T-cell (primary cell): ENCODE measurements at regions not wholly inside any gene's neighbourhood (a gene's known extent, or its start where the extent isn't known, plus 50 kb on each side); places are given as distances from the start of the nearest gene placed in this dataset.

Experiments
- ATAC-seq, 4 experiments: fragments of 200-7000 bp in 3 of 4; fragments of 150-1000 bp in 1 of 4; cut with Tn5 transposase; replicated peaks in 1 of 4; 1 replicate in 3 of 4; 2 replicates in 1 of 4; pipeline ENCODE4 v1.10.0; 2021; ENCODE audit warnings: moderate library complexity in 3 of 4, mild to moderate bottlenecking in 2 of 4, moderate number of reproducible peaks in 1 of 4
- CTCF ChIA-PET, 2 donors: fragments of 300-600 bp; sonication (Branson Sonifier 250); formaldehyde crosslinking; loops; one replicate each; lab custom pipeline; 2022; ENCODE audit warnings: antibody characterized with exemption in 2 of 2; lab: Charles Lee
- POLR2A ChIA-PET, 2 donors: fragments of 300-600 bp; sonication (Branson Sonifier 250); formaldehyde crosslinking; loops; one replicate each; lab custom pipeline; 2022; ENCODE audit warnings: antibody characterized with exemption in 2 of 2; lab: Charles Lee
- DNase-seq, 35 experiments: peaks; one replicate each; pipeline versions ENCODE4 v3.0.0 to v3.0.0-alpha.2; 2013 to 2023
- H3K27ac ChIP-seq: one replicate; pipeline ENCODE4 v1.5.1; 2013; ENCODE audit warnings: low read length
- H3K27me3 ChIP-seq, 2 experiments: replicated peaks in 1 of 2; 1 replicate in 1 of 2; 2 replicates in 1 of 2; pipeline versions ENCODE4 v1.6.1 to v1.7.0; 2013; ENCODE audit warnings: low read length in 1 of 2, mixed read lengths in 1 of 2; ENCODE audit not compliant: control insufficient read depth in 2 of 2, insufficient read depth in 2 of 2; ENCODE audit errors: extremely low read depth in 1 of 2
- H3K36me3 ChIP-seq, 2 donors: 1 replicate in 1 of 2; 2 replicates in 1 of 2; pipeline versions ENCODE4 v1.6.1 to v1.7.0; 2013; ENCODE audit warnings: low read length in 1 of 2; ENCODE audit not compliant: control insufficient read depth in 2 of 2, insufficient read depth in 1 of 2; ENCODE audit errors: extremely low read depth in 1 of 2
- H3K4me1 ChIP-seq, 2 experiments: 1 replicate in 1 of 2; 2 replicates in 1 of 2; pipeline versions ENCODE4 v1.6.1 to v1.7.0; 2013; ENCODE audit warnings: low read length in 2 of 2, mixed read lengths in 1 of 2; ENCODE audit not compliant: insufficient read depth in 2 of 2, control insufficient read depth in 1 of 2; ENCODE audit errors: extremely low read depth in 1 of 2
- H3K4me3 ChIP-seq, 2 donors: 1 replicate in 1 of 2; 2 replicates in 1 of 2; pipeline versions ENCODE4 v1.5.1 to v1.7.0; 2013; ENCODE audit warnings: mild to moderate bottlenecking in 2 of 2, low read length in 1 of 2, moderate library complexity in 1 of 2; ENCODE audit not compliant: control insufficient read depth in 1 of 2; ENCODE audit errors: extremely low read depth in 1 of 2
- H3K9me3 ChIP-seq: 2 replicates; pipeline ENCODE4 v1.7.0; 2013
- H3K27ac Mint-ChIP-seq, 2 donors: one replicate each; pipeline ENCODE4 v1.8.0; 2020 to 2021; ENCODE audit warnings: mild to moderate bottlenecking in 2 of 2, mixed read lengths in 2 of 2
- H3K27me3 Mint-ChIP-seq, 2 donors: one replicate each; pipeline ENCODE4 v1.8.0; 2021 to 2022; ENCODE audit warnings: mixed read lengths in 2 of 2
- H3K36me3 Mint-ChIP-seq: one replicate; pipeline ENCODE4 v1.8.0; 2021; ENCODE audit warnings: mixed read lengths
- H3K4me1 Mint-ChIP-seq, 3 donors: one replicate each; pipeline ENCODE4 v1.8.0; 2020 to 2022; ENCODE audit warnings: mixed read lengths in 3 of 3, mild to moderate bottlenecking in 1 of 3
- H3K4me3 Mint-ChIP-seq, 3 donors: one replicate each; pipeline ENCODE4 v1.8.0; 2020 to 2022; ENCODE audit warnings: mild to moderate bottlenecking in 3 of 3, mixed read lengths in 3 of 3, moderate library complexity in 3 of 3
- H3K9me3 Mint-ChIP-seq, 3 donors: one replicate each; pipeline ENCODE4 v1.8.0; 2020 to 2022; ENCODE audit warnings: mixed read lengths in 3 of 3
- WGBS: methylation state at CpG from one replicate; pipeline ENCODE4 v1.1.5; 2013; ENCODE audit warnings: missing lambda C conversion rate; ENCODE audit not compliant: insufficient coverage; 5-methylcytosine and 5-hydroxymethylcytosine counted together

DNA sequence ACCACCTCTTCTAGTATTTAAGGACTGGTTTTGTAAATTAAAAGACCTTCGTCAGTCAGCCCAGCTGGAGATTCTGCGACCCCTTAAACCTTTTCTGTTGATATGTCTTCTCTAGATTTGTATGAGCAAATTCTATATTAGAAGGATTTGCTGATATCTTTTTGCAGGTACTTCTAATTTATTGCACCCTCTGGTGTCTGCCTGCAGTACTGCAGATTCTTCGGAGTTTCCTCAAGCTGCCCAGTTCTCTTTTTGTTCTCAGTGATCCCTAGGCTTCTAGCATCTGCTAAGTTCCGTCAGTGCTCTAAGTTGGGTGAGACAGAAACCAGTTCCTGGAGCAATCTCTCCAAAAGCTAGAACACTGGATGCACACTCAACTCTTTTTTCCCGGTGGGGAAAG, 545.2 kb downstream of the C4orf33 start:
- H3K4me3 Mint-ChIP-seq, result no peak overlapping the region
- DNase-seq, result peak in 22 of 35 experiments; percentile 1 to 42 (median 15)
- no peaks in the 10 kb centered on the region for H3K36me3 Mint-ChIP-seq
- H3K27ac Mint-ChIP-seq, result no peak overlapping the region
- 8% methylated on average over 1 of the region's 5 CpGs for WGBS
- Histone ChIP-seq H3K4me1 (no peaks in the 10 kb centered on the region), H3K27me3 (no peaks in the 10 kb centered on the region), H3K36me3 (no peaks in the 10 kb centered on the region), H3K27ac (no peak overlapping the region), H3K9me3 (no peaks in the 10 kb centered on the region), H3K4me3 (no peak overlapping the region)
- ChIA-PET POLR2A (no interaction called here), CTCF (interaction anchor here (0.5 to 2.5 kb wide), 4 partner anchors 279 to 1881 kb away, joined by 3 to 11 read pairs (median 6); no protein-coding TSS in a partner anchor)
- no peaks in the 10 kb centered on the region for H3K27me3 Mint-ChIP-seq
- H3K9me3 Mint-ChIP-seq, result no peaks in the 10 kb centered on the region
- no peak for ATAC-seq
- no peaks in the 10 kb centered on the region for H3K4me1 Mint-ChIP-seq

DNA sequence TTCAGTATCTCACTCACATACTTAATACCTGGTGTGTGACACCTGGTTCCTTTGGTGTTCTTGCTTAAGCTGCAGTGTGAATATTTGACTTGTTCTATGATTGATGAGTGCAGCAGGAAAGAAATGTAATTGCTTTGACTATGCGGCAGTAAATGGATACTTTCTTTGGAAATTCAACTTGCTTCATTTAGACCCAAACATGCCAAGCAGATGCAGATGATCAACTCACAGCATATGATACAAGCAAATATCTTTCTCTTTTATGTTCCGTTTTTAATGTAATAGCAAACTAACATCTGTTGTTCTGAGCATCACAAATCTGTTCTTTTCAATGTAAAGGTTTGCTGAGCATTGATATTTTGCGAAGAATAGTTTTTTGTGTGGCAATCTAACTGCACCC, 549.5 kb downstream of the C4orf33 start:
- no peak overlapping the region for H3K27ac ChIP-seq
- ChIA-PET CTCF (no interaction called here), POLR2A (no interaction called here)
- ATAC-seq (no peak), DNase-seq (no peak)
- Mint-ChIP-seq H3K27me3 (no peaks in the 10 kb centered on the region), H3K36me3 (no peaks in the 10 kb centered on the region), H3K4me1 (no peaks in the 10 kb centered on the region), H3K4me3 (no peak overlapping the region), H3K27ac (no peak overlapping the region), H3K9me3 (no peaks in the 10 kb centered on the region)
- no peaks in the 10 kb centered on the region for H3K9me3 ChIP-seq
- no peaks in the 10 kb centered on the region for H3K27me3 ChIP-seq
- no peaks in the 10 kb centered on the region for H3K36me3 ChIP-seq
- H3K4me3 ChIP-seq, result no peak overlapping the region
- H3K4me1 ChIP-seq, result no peaks in the 10 kb centered on the region
- WGBS, result no CpG with 5 or more reads among the region's 3 CpGs

GRCh38 chr4:129668092-129668491, 572.1 kb downstream of the C4orf33 start:
- Mint-ChIP-seq H3K27me3 (no peaks in the 10 kb centered on the region), H3K27ac (no peak overlapping the region), H3K4me1 (no peaks in the 10 kb centered on the region), H3K4me3 (no peak overlapping the region), H3K9me3 (no peaks in the 10 kb centered on the region), H3K36me3 (no peaks in the 10 kb centered on the region)
- H3K9me3 ChIP-seq, result no peaks in the 10 kb centered on the region
- DNase-seq (no peak), ATAC-seq (no peak)
- no peak overlapping the region for H3K4me3 ChIP-seq
- POLR2A ChIA-PET, result no interaction called here
- CTCF ChIA-PET, result no interaction called here
- no peaks in the 10 kb centered on the region for H3K36me3 ChIP-seq
- H3K4me1 ChIP-seq, result no peaks in the 10 kb centered on the region
- H3K27me3 ChIP-seq, result no peaks in the 10 kb centered on the region
- no peak overlapping the region for H3K27ac ChIP-seq
- WGBS, result no CpG with 5 or more reads among the region's 5 CpGs

DNA sequence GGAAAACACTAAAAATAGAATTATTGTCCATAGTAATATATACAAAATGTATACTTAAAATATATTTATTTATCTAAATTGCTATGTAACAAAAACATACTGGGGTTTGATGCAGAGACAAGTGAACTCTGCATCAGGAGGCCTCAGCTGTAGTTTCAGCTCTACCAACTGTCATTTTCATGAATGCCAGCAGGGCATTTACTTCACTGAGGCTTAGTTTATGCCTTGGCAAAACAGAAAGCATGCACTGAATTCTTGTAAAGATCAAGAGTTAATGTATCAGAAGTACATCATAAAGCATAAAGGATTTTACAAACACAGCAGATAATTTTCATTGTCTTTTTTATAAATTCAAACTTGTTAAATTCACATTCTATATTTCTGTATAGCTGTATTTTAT, 577.0 kb downstream of the C4orf33 start:
- H3K9me3 Mint-ChIP-seq, result peaks cover 0 to 5% (median 4%) of the 10 kb centered on the region in 3 donors
- Histone ChIP-seq H3K9me3 (no peaks in the 10 kb centered on the region), H3K27ac (no peak overlapping the region), H3K27me3 (no peaks in the 10 kb centered on the region), H3K4me3 (no peak overlapping the region), H3K36me3 (no peaks in the 10 kb centered on the region), H3K4me1 (no peaks in the 10 kb centered on the region)
- ChIA-PET CTCF (interaction anchor here in 1 of 2 donors (1.0 kb wide), 1 partner anchor 453 kb away, joined by 3 read pairs; no protein-coding TSS in a partner anchor), POLR2A (no interaction called here)
- H3K4me1 Mint-ChIP-seq, result no peaks in the 10 kb centered on the region
- no peak for ATAC-seq
- no peak overlapping the region for H3K27ac Mint-ChIP-seq
- no peak for DNase-seq
- no peaks in the 10 kb centered on the region for H3K27me3 Mint-ChIP-seq
- H3K36me3 Mint-ChIP-seq, result no peaks in the 10 kb centered on the region
- H3K4me3 Mint-ChIP-seq, result no peak overlapping the region

DNA sequence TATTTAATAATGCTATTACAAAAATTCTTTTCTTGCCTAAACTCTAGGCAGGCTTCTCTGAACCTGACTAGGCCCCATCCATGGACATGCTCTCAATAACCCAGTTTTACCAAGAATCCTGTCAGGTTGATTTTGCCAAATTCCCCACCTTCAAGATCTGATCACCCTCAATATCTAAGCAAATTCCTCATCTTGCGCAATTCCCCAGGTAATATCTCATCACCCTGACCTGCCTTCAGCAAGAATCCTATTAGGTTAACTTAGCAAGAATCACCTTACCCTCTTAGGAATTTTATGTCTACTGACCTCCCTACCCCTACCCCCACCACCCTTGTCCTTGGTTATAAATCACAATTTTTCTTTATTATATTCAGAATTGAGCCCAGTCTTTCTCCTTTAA, 579.1 kb downstream of the C4orf33 start:
- Mint-ChIP-seq H3K27ac (no peak overlapping the region), H3K4me3 (no peak overlapping the region), H3K4me1 (no peaks in the 10 kb centered on the region), H3K27me3 (no peaks in the 10 kb centered on the region), H3K9me3 (peaks cover 0 to 5% (median 4%) of the 10 kb centered on the region in 3 donors), H3K36me3 (no peaks in the 10 kb centered on the region)
- ChIA-PET POLR2A (no interaction called here), CTCF (no interaction called here)
- Histone ChIP-seq H3K4me3 (no peak overlapping the region), H3K27ac (no peak overlapping the region), H3K4me1 (no peaks in the 10 kb centered on the region), H3K27me3 (no peaks in the 10 kb centered on the region), H3K36me3 (no peaks in the 10 kb centered on the region), H3K9me3 (peaks cover 3% of the 10 kb centered on the region)
- no peak for ATAC-seq
- DNase-seq, result no peak
- WGBS, result 91% methylated on average over 1 of the region's 1 CpG

GRCh38 chr4:129676934-129677333, 581.0 kb downstream of the C4orf33 start:
- CTCF ChIA-PET, result no interaction called here
- no peaks in the 10 kb centered on the region for H3K36me3 ChIP-seq
- Mint-ChIP-seq H3K9me3 (peaks cover 0 to 5% (median 4%) of the 10 kb centered on the region in 3 donors), H3K4me1 (no peaks in the 10 kb centered on the region), H3K27ac (no peak overlapping the region), H3K4me3 (no peak overlapping the region), H3K36me3 (no peaks in the 10 kb centered on the region), H3K27me3 (no peaks in the 10 kb centered on the region)
- peaks cover 3% of the 10 kb centered on the region for H3K9me3 ChIP-seq
- DNase-seq (no peak), ATAC-seq (no peak)
- H3K27me3 ChIP-seq, result no peaks in the 10 kb centered on the region
- no peak overlapping the region for H3K27ac ChIP-seq
- POLR2A ChIA-PET, result no interaction called here
- H3K4me3 ChIP-seq, result no peak overlapping the region
- WGBS, result 84% methylated on average over 4 of the region's 4 CpGs
- H3K4me1 ChIP-seq, result peaks cover 0 to 5% of the 10 kb centered on the region in 2 experiments

- Mint-ChIP-seq H3K27me3 (no peaks in the 10 kb centered on the region), H3K4me3 (no peak overlapping the region)
- H3K4me3 ChIP-seq, result no peak overlapping the region
Measured at GRCh38 chr4:129682586-129682985, 586.6 kb downstream of the C4orf33 start.

More at GRCh38 chr4:129682586-129682985, 586.6 kb downstream of the C4orf33 start:
- H3K27ac ChIP-seq, result no peak overlapping the region
- Mint-ChIP-seq H3K36me3 (no peaks in the 10 kb centered on the region), H3K27ac (no peak overlapping the region), H3K9me3 (no peaks in the 10 kb centered on the region), H3K4me1 (no peaks in the 10 kb centered on the region)
- WGBS, result no CpG with 5 or more reads among the region's 1 CpG
- peaks cover 0 to 11% of the 10 kb centered on the region in 2 experiments for H3K4me1 ChIP-seq
- ChIA-PET CTCF (no interaction called here), POLR2A (no interaction called here)
- DNase-seq (no peak), ATAC-seq (no peak)
- no peaks in the 10 kb centered on the region for H3K27me3 ChIP-seq
- H3K36me3 ChIP-seq, result no peaks in the 10 kb centered on the region
- peaks cover 3% of the 10 kb centered on the region for H3K9me3 ChIP-seq
